GM19043 (cell line): ENCODE measurements at regions not wholly inside any gene's neighbourhood (a gene's known extent, or its start where the extent isn't known, plus 50 kb on each side); places are given as distances from the start of the nearest gene placed in this dataset.
"Not testable (repeated sequence)": the region's sequence is repeated elsewhere in the genome, so short reads cannot be mapped to it uniquely, and the experiment has no call there.

Experiments used
- ATAC-seq: cut with Tn5 transposase; IDR thresholded peaks from one replicate; pipeline ENCODE4 v1.9.1; 2021; ENCODE audit warnings: low read depth; ENCODE audit not compliant: unreplicated experiment

GRCh38 chr1:232367293-232367692 is 262.6 kb downstream of the SIPA1L2 start:
- ATAC-seq, result no peak

GRCh38 chr1:232364654-232365382 is 265.1 kb downstream of the SIPA1L2 start:
- ATAC-seq, result no peak

- ATAC-seq, result no peak
Measured at GRCh38 chr1:232363008-232363407, 266.9 kb downstream of the SIPA1L2 start.

DNA sequence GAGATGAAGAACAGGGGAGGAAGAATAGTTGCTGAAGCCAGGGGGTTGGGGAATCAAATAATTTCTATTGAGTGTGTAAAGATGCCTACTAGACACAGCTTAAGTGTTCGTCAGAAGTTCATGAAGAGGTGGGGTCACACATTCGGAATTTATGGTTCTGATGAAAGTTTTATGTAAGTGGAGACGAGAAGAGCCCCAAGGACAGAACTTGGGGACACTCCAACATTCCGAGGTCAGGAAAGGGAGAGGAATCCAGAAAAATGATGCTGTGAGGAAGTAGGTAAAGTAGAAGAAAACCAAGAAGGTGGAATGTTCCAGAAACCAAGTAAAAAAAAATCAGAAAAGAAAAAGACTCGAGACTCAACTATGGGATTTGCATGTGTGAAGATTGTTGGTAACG is 272.5 kb downstream of the SIPA1L2 start:
- no peak for ATAC-seq

GRCh38 chr1:232355162-232356006 is 274.5 kb downstream of the SIPA1L2 start:
- no peak for ATAC-seq

- no peak for ATAC-seq
Measured at GRCh38 chr1:232353001-232353400, 276.9 kb downstream of the SIPA1L2 start.

DNA sequence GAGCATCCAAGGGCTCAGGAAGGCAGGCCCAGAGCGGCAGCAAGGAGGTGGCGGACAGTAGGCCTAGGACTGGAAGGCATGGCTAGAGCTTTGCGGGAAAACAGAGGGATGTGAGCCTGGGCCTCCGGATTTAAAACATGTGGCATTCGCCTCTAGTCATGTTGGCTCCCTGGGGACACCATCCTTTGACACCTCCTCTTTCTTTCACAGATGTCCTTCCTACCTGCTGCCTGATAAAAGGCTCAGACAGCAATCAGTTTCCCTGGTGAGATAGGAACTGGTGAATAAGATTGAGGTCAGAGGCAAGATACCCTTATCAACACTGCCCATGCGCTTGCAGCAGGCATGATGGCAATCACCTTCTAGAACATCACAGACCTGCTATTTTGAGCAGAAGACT is 277.6 kb downstream of the SIPA1L2 start:
- ATAC-seq, result no peak

DNA sequence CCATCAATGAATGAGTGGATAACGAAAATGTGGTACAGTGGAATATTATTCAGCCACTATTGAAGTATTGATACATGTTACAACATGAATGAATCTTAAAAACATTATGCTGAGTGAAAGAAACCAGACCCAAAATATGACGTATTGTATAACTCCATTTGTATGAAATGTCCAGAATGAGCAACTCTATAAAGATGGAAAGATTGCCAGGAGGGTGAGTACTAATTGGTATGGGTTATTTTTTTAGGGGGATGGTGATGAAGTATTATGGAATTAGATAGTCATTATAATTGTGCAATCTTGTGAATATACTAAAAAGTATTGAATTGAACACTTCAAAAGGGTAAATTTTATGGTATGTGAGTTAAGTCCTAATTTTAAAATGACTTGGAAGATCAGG is 278.6 kb downstream of the SIPA1L2 start:
- ATAC-seq, result no peak

DNA sequence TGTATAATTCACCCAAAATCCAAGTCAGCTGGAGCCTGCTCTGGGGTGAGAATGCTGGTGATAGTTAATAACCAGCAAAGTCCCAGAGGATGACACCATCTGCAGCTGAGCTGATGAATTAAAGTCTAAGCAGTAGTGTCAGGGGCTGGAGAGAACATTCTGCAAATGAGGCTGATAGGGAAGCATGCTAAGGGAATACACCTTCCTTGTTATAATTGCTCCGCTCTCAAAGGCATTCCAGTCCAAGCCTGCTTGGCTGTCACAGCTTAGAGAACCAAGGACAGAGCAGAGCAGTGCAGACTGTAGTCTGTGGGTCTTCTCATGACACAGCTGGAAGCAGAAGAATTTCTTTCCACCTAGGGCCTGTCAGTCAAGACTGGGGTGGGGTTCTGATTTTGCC is 283.1 kb downstream of the SIPA1L2 start:
- no peak for ATAC-seq

GRCh38 chr1:232344791-232345399 is 285.0 kb downstream of the SIPA1L2 start:
- no peak for ATAC-seq

DNA sequence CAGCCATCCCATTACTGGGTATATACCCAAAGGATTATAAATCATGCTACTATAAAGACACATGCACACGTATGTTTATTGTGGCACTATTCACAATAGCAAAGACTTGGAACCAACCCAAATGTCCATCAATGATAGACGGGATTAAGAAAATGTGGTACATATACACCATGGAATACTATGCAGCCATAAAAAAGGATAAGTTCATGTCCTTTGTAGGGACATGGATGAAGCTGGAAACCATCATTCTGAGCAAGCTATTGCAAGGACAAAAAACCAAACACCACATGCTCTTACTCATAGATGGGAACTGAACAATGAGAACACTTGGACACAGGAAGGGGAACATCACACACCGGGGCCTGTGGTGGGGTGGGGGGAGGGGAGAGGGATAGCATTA is 285.7 kb downstream of the SIPA1L2 start:
- not testable (repeated sequence) for ATAC-seq

GRCh38 chr1:232340446-232340845 is 289.5 kb downstream of the SIPA1L2 start:
- ATAC-seq, result no peak

- no peak for ATAC-seq
Measured at GRCh38 chr1:232339073-232339472, 290.9 kb downstream of the SIPA1L2 start.

- ATAC-seq, result no peak
Measured at GRCh38 chr1:232335741-232336293, 294.1 kb downstream of the SIPA1L2 start.

DNA sequence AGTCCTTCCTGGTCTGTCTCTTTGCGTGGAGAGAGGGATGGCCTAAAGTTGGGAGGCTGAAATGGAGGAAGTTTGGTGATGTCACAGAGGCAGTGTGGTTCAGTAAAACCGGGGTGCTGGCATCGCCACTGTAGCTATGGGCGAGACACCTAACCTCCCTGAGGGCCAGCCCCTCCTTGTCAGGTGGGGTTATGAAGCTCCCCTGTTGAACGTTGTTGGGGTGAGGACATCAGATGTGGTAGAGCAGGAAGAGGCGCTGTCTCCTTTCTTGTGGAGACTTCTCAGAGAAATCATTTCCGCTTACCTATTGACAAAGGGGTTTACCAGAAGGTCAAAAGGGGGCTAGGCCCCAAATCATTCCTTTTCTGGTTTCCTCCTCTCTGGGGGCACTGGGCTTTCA is 294.7 kb downstream of the SIPA1L2 start:
- ATAC-seq, result no peak

GRCh38 chr1:232334811-232335210 is 295.1 kb downstream of the SIPA1L2 start:
- no peak for ATAC-seq

DNA sequence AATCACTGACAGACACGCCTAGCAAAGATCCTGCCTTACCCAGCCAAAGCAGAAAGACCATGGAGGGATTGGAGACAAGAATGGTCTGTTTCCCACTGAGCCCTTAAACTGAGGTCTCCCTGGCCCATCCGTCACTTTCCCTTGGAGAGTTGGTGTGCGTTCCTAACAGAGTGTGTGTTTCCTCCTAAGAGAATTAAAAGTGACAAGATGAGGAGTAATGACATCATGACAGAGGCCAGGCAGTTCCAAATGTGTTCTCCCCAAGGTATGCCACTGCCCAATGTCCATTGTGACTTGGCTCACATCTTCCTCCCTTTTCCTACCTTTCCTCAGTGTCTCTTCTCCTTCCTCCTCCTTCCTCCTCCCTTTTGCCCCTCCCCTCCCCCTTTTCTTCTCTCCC is 295.7 kb downstream of the SIPA1L2 start:
- no peak for ATAC-seq

- no peak for ATAC-seq
Measured at GRCh38 chr1:232333419-232333767, 296.5 kb downstream of the SIPA1L2 start.

GRCh38 chr1:232332710-232333418 is 297.1 kb downstream of the SIPA1L2 start:
- not testable (repeated sequence) for ATAC-seq

DNA sequence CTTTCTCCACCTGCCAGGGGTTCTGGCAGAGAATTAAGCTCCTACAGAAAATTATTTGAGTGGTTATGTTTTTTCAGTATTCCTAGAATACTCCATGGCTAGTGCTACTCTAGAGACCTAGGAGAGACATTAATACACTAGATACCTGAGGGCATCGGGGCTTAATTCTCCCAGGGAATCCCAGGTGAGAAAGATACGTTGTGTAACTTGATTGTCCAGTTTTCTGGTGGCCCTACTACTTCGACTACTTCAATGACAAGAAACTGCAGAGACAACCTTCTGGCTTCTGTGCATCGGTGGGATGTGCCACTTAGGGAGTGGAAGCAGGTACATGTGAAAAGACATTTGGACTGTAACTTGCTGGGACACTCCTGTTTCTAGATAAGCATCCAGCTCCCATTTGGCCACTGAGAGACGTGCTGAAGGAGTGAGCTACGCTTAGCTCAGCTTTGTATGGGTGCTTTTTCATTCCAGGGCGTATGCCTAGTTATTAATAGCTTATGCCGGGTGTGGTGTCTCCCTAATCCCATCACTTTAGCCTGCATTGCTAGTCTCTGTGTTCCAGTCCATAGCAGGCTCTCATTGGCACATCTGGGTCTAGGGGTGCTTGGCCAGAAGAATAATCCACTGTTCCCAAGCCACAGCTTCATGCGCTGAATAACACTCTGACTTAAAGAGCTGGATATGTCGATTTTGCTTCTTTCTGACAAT is 300.7 kb downstream of the SIPA1L2 start:
- no peak for ATAC-seq
